ENCODE measurements at regions not wholly inside any gene's neighbourhood (a gene's known extent, or its start where the extent isn't known, plus 50 kb on each side); places are given as distances from the start of the nearest gene placed in this dataset.

DNA sequence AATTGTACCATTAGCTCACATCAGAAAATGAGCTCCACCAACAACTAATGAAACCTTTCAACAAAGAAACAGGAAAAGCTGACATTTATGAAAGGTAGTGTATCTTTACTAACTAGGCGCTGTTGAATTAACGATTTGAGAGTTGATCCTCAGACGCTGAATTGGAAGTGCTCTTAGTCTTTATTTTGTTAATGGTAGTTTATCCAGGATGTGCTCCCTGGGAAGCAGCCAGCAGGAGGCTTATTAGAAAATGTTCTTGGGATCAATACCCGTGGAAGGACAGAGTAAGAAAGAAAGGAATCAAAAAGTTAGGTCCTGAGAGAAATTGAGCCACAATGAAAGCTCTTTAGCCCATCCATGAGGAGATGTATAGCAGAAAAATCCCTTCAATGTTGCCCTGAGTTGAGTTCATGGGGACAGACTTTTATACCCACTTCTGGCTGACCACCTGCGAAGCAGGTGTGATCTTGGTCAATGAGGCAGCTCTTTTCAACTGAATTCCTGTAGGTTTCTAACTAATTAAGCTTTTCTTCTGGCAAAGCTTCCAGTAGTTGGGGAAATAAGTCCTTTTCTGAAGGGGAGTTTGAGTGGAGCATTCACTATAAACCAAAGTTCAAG, 492.6 kb upstream of the REG3G start:
- TF ChIP-seq, protein P1, sequence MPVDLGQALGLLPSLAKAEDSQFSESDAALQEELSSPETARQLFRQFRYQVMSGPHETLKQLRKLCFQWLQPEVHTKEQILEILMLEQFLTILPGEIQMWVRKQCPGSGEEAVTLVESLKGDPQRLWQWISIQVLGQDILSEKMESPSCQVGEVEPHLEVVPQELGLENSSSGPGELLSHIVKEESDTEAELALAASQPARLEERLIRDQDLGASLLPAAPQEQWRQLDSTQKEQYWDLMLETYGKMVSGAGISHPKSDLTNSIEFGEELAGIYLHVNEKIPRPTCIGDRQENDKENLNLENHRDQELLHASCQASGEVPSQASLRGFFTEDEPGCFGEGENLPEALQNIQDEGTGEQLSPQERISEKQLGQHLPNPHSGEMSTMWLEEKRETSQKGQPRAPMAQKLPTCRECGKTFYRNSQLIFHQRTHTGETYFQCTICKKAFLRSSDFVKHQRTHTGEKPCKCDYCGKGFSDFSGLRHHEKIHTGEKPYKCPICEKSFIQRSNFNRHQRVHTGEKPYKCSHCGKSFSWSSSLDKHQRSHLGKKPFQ (CRISPR knock-in tag; IDR thresholded peaks at IDR 0.05; ENCODE audit: insufficient replicate concordance) = no peak
- TF ChIP-seq, protein P2, sequence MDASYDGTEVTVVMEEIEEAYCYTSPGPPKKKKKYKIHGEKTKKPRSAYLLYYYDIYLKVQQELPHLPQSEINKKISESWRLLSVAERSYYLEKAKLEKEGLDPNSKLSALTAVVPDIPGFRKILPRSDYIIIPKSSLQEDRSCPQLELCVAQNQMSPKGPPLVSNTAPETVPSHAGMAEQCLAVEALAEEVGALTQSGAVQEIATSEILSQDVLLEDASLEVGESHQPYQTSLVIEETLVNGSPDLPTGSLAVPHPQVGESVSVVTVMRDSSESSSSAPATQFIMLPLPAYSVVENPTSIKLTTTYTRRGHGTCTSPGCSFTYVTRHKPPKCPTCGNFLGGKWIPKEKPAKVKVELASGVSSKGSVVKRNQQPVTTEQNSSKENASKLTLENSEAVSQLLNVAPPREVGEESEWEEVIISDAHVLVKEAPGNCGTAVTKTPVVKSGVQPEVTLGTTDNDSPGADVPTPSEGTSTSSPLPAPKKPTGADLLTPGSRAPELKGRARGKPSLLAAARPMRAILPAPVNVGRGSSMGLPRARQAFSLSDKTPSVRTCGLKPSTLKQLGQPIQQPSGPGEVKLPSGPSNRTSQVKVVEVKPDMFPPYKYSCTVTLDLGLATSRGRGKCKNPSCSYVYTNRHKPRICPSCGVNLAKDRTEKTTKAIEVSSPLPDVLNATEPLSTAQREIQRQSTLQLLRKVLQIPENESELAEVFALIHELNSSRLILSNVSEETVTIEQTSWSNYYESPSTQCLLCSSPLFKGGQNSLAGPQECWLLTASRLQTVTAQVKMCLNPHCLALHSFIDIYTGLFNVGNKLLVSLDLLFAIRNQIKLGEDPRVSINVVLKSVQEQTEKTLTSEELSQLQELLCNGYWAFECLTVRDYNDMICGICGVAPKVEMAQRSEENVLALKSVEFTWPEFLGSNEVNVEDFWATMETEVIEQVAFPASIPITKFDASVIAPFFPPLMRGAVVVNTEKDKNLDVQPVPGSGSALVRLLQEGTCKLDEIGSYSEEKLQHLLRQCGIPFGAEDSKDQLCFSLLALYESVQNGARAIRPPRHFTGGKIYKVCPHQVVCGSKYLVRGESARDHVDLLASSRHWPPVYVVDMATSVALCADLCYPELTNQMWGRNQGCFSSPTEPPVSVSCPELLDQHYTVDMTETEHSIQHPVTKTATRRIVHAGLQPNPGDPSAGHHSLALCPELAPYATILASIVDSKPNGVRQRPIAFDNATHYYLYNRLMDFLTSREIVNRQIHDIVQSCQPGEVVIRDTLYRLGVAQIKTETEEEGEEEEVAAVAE (CRISPR knock-in tag; IDR thresholded peaks at IDR 0.05; ENCODE audit: borderline replicate concordance) = no peak
- TF ChIP-seq POLR2A (IDR thresholded peaks at IDR 0.05; ENCODE audit: insufficient read depth in 1 of 2, low read depth in 2 of 2, low read length in 2 of 2) (no peak), DR1 (CRISPR knock-in tag; IDR thresholded peaks at IDR 0.05) (no peak), ZNF451 (CRISPR knock-in tag; IDR thresholded peaks at IDR 0.05) (no peak), MYC (CRISPR knock-in tag; IDR thresholded peaks at IDR 0.05; ENCODE audit: borderline replicate concordance) (no peak), BHLHE40 (IDR thresholded peaks at IDR 0.05; ENCODE audit: low read length) (no peak), STAG1 (CRISPR knock-in tag; IDR thresholded peaks at IDR 0.05) (no peak), RBM39 (IDR thresholded peaks at IDR 0.05; ENCODE audit: low read depth, low read length, poor library complexity, severe bottlenecking) (no peak), TCF7L2 (IDR thresholded peaks at IDR 0.05; ENCODE audit: low read depth, low read length) (no peak)
- TF ChIP-seq, protein P3, sequence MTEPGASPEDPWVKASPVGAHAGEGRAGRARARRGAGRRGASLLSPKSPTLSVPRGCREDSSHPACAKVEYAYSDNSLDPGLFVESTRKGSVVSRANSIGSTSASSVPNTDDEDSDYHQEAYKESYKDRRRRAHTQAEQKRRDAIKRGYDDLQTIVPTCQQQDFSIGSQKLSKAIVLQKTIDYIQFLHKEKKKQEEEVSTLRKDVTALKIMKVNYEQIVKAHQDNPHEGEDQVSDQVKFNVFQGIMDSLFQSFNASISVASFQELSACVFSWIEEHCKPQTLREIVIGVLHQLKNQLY (CRISPR knock-in tag; IDR thresholded peaks at IDR 0.05) = no peak
- TF ChIP-seq, protein P4, sequence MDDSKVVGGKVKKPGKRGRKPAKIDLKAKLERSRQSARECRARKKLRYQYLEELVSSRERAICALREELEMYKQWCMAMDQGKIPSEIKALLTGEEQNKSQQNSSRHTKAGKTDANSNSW (CRISPR knock-in tag; IDR thresholded peaks at IDR 0.05; ENCODE audit: borderline replicate concordance) = no peak

Measured in HepG2 (cell line).